GM12878 (cell line): ENCODE measurements at regions not wholly inside any gene's neighbourhood (a gene's known extent, or its start where the extent isn't known, plus 50 kb on each side); places are given as distances from the start of the nearest gene placed in this dataset.

Source experiments
- ATAC-seq: fragments of 200-7000 bp; cut with Tn5 transposase; 3 replicates; pipeline ENCODE4 v1.9.1; 2020; ENCODE audit warnings: mild to moderate bottlenecking, moderate library complexity
- BruUV-seq: library from RNA; stranded (reverse); fragments of 400-500 nt; replicated peaks from 2 replicates; lab custom pipeline; 2021; lab: Mats Ljungman, UMichigan
- CTCF ChIA-PET: fragments of 300-600 bp; sonication (Branson Sonifier 250); formaldehyde crosslinking; extraction: SDS; loops from one replicate; lab custom pipeline; 2021; ENCODE audit warnings: inconsistent platforms; lab: Yijun Ruan, JAX
- POLR2A ChIA-PET: fragments of 350-600 bp; formaldehyde crosslinking; extraction: SDS; loops from one replicate; lab custom pipeline; 2021; ENCODE audit warnings: inconsistent platforms; lab: Charles Lee
- RAD21 ChIA-PET: fragments of 300-600 bp; sonication (Branson Sonifier 250); formaldehyde crosslinking; loops from one replicate; lab custom pipeline; 2023; ENCODE audit warnings: antibody characterized with exemption; ENCODE audit not compliant: unreplicated experiment; lab: Charles Lee
- SMC1A ChIA-PET: fragments of 300-600 bp; sonication (Branson Sonifier 250); formaldehyde crosslinking; loops from one replicate; lab custom pipeline; 2023; ENCODE audit not compliant: unreplicated experiment, uncharacterized antibody; lab: Charles Lee
- DNase-seq: peaks from one replicate; pipeline ENCODE4 v3.0.0-alpha.2; 2011; ENCODE audit warnings: low read depth, low spot score
- FAIRE-seq: peaks from 3 replicates; lab custom pipeline; 2011; peaks lifted over from hg19 to GRCh38; lab: Jason Lieb, UNC
- H2AFZ ChIP-seq: 2 replicates; pipeline ENCODE4 v1.6.0; 2011; ENCODE audit warnings: low read depth, low read length, control low read depth; ENCODE audit not compliant: control insufficient read depth
- H3K27ac ChIP-seq: 2 replicates; pipeline ENCODE4 v1.5.1; 2011; ENCODE audit warnings: control low read depth; ENCODE audit not compliant: control insufficient read depth, insufficient read depth
- H3K27me3 ChIP-seq, 2 experiments: replicated peaks in 1 of 2; 2 replicates each; pipeline versions ENCODE4 v1.6.0 to v1.6.1; 2011; ENCODE audit warnings: low read length in 1 of 2; ENCODE audit not compliant: control insufficient read depth in 2 of 2, insufficient read depth in 2 of 2
- H3K36me3 ChIP-seq, 2 experiments: 2 replicates each; pipeline ENCODE4 v1.5.1; 2011; ENCODE audit warnings: low read length in 1 of 2; ENCODE audit not compliant: control insufficient read depth in 2 of 2, insufficient read depth in 2 of 2
- H3K4me1 ChIP-seq: 2 replicates; pipeline ENCODE4 v1.6.1; 2011; ENCODE audit warnings: mild to moderate bottlenecking, low read length, moderate library complexity, mixed read lengths; ENCODE audit not compliant: control insufficient read depth, insufficient read depth
- H3K4me2 ChIP-seq: 2 replicates; pipeline ENCODE4 v1.6.0; 2011; ENCODE audit warnings: control low read depth; ENCODE audit not compliant: control insufficient read depth, insufficient read depth
- H3K4me3 ChIP-seq: fragments of 200-600 bp; sonication (generic); 2 replicates; pipeline ENCODE4 v1.5.1; 2016
- H3K79me2 ChIP-seq: 2 replicates; pipeline ENCODE4 v1.6.0; 2011; ENCODE audit warnings: low read length; ENCODE audit not compliant: control insufficient read depth, insufficient read depth
- H3K9ac ChIP-seq: 2 replicates; pipeline ENCODE4 v1.8.0; 2011; ENCODE audit warnings: low read length, control low read depth, mixed read lengths; ENCODE audit not compliant: control insufficient read depth, insufficient read depth
- H3K9me3 ChIP-seq: replicated peaks from 3 replicates; pipeline ENCODE4 v1.5.1; 2011; ENCODE audit warnings: mild to moderate bottlenecking, low read length; ENCODE audit not compliant: control insufficient read depth, insufficient read depth
- H4K20me1 ChIP-seq: 2 replicates; pipeline ENCODE4 v1.6.0; 2011; ENCODE audit not compliant: control insufficient read depth, insufficient read depth
- REST ChIP-seq: IDR thresholded peaks from 2 replicates; pipeline ENCODE4 v1.6.1; 2012; ENCODE audit warnings: mild to moderate bottlenecking, low read depth, low read length
- WGBS: methylation state at CpG from one replicate; pipeline ENCODE4 v1.1.6; 2016; ENCODE audit warnings: low lambda C conversion rate; ENCODE audit not compliant: insufficient replicate concordance, insufficient coverage; ENCODE audit errors: missing lambda C conversion rate; 5-methylcytosine and 5-hydroxymethylcytosine counted together
- in situ Hi-C: fragments of 300-500 bp; cut with MboI; formaldehyde crosslinking; loops from 9 replicates; pipeline ENCODE4 v1.14.3; 2018; ENCODE audit warnings: mixed read lengths
- intact Hi-C: fragments of 100-400 bp; cut with micrococcal nuclease; formaldehyde crosslinking; loops from one replicate; pipeline ENCODE4 v1.14.2; 2022; ENCODE audit not compliant: unreplicated experiment

GRCh38 chr20:40953856-40954255, 74.8 kb upstream of the TOP1 start:
- H3K27me3 ChIP-seq: no peaks in the 10 kb centered on the region; a peak in 1 of 4 replicates
- H3K4me2 ChIP-seq: no peak overlapping the region
- ChIA-PET POLR2A (interaction anchor here (0.6 kb wide), 1 partner anchor 290 kb away, joined by 4 read pairs; no protein-coding TSS in a partner anchor), CTCF (interaction anchor here (0.7 to 3.0 kb wide), 4 partner anchors 9 to 219 kb away, joined by 4 to 15 read pairs (median 6); no protein-coding TSS in a partner anchor), SMC1A (interaction anchor here (1.0 to 1.2 kb wide), 2 partner anchors 9 to 11 kb away, joined by 3 to 4 read pairs; no protein-coding TSS in a partner anchor), RAD21 (no interaction called here)
- H3K4me1 ChIP-seq: peaks cover 3% of the 10 kb centered on the region; the same call in 1 of the 2 replicates
- intact Hi-C loops: no loop called here
- H3K36me3 ChIP-seq: no peaks in the 10 kb centered on the region
- no peak overlapping the region for H3K9ac ChIP-seq
- H2AFZ ChIP-seq: no peak overlapping the region
- BruUV-seq: no TSS peak
- no peak for TF ChIP-seq REST
- no peak for FAIRE-seq
- H3K79me2 ChIP-seq: no peaks in the 10 kb centered on the region
- WGBS: 15% methylated on average over 5 of the region's 5 CpGs
- H3K27ac ChIP-seq: no peak overlapping the region
- in situ Hi-C loops: no loop called here
- no peak for DNase-seq
- no peaks in the 10 kb centered on the region; the same call in 1 of the 2 replicates for H4K20me1 ChIP-seq
- ATAC-seq: no peak
- no peaks in the 10 kb centered on the region; the same call in 2 of the 3 replicates for H3K9me3 ChIP-seq
- no peak overlapping the region for H3K4me3 ChIP-seq
